Kidney (tissue), 13 donors: ENCODE measurements at regions not wholly inside any gene's neighbourhood (a gene's known extent, or its start where the extent isn't known, plus 50 kb on each side); places are given as distances from the start of the nearest gene placed in this dataset.

Source experiments
- DNase-seq, 5 donors: peaks; one replicate each; pipeline ENCODE4 v3.0.0-alpha.2; 2013 to 2020
- FAIRE-seq: peaks from 2 replicates; lab custom pipeline; 2012; peaks lifted over from hg19 to GRCh38; lab: Jason Lieb, UNC
- H3K27ac ChIP-seq, 2 donors: one replicate each; pipeline ENCODE4 v1.7.0; 2013; ENCODE audit warnings: low read depth in 2 of 2, low read length in 2 of 2, inconsistent platforms in 1 of 2
- H3K27me3 ChIP-seq: one replicate; pipeline ENCODE4 v1.7.1; 2013; ENCODE audit warnings: low read length, inconsistent platforms; ENCODE audit not compliant: control insufficient read depth, insufficient read depth
- H3K36me3 ChIP-seq, 3 donors: one replicate each; pipeline versions ENCODE4 v1.7.0 to v1.7.1; 2013; ENCODE audit warnings: low read length in 3 of 3, control low read depth in 1 of 3, inconsistent platforms in 1 of 3; ENCODE audit not compliant: insufficient read depth in 3 of 3, control insufficient read depth in 2 of 3
- H3K4me1 ChIP-seq, 3 donors: one replicate each; pipeline versions ENCODE4 v1.7.0 to v1.7.1; 2013; ENCODE audit warnings: low read length in 3 of 3, inconsistent platforms in 1 of 3, low read depth in 1 of 3; ENCODE audit not compliant: control insufficient read depth in 2 of 3, insufficient read depth in 2 of 3
- H3K4me3 ChIP-seq, 3 donors: one replicate each; pipeline versions ENCODE4 v1.7.0 to v1.8.1; 2013; ENCODE audit warnings: low read length in 3 of 3, control low read depth in 1 of 3, inconsistent platforms in 1 of 3
- H3K9ac ChIP-seq, 3 donors: one replicate each; pipeline versions ENCODE4 v1.7.0 to v1.7.1; 2013; ENCODE audit warnings: low read length in 3 of 3, control low read depth in 1 of 3, inconsistent platforms in 1 of 3
- H3K9me3 ChIP-seq, 3 donors: one replicate each; pipeline versions ENCODE4 v1.7.0 to v1.7.1; 2013; ENCODE audit warnings: low read length in 3 of 3, control low read depth in 1 of 3, inconsistent platforms in 1 of 3; ENCODE audit not compliant: control insufficient read depth in 2 of 3, insufficient read depth in 1 of 3
- intact Hi-C: fragments of 100-400 bp; cut with DNase I; formaldehyde crosslinking; loops from one replicate; pipeline ENCODE4 v1.11.1; 2022
- TF ChIP-seq, protein P1 (sequence below): IDR thresholded peaks from 3 replicates; pipeline ENCODE4 v1.5.1; 2012; ENCODE audit warnings: mild to moderate bottlenecking, moderate library complexity, borderline replicate concordance; ENCODE audit not compliant: insufficient read depth; ENCODE audit errors: extremely low read depth
- donor health status: control.
- donor health status: control.
- donor health status: control.
- donor health status: control.
- donor health status: control.
- donor health status: DM: yes; HTN: yes; CAD: no.
- donor health status: Normal renal cell carcinoma (clear cell type).

DNA sequence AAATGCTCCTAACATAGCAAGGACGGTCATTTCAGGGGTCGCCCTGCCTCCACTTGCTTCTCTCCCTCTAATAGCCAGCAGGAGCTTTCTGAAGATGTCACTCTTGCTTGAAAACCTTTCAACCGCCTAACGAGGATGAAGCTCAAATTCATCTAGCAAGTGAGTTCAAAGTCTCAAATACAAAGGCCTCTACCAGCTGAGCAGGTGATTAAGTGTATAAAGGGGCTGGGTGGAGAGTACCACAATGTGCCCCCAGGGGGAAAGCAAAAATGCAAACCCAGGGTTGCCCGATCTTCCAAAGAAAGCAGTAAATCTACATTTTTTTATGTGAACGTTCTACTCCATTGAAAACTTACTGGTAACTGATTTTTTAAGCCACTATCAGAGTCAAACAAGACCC is 50.4 kb upstream of the GRIP2 start:
- Histone ChIP-seq H3K4me3 (no peak overlapping the region), H3K9ac (no peak overlapping the region), H3K4me1 (no peaks in the 10 kb centered on the region), H3K9me3 (no peaks in the 10 kb centered on the region), H3K27ac (no peak overlapping the region), H3K27me3 (no peaks in the 10 kb centered on the region), H3K36me3 (no peaks in the 10 kb centered on the region)
- intact Hi-C loops: no loop called here
- DNase-seq (no peak), FAIRE-seq (no peak)
- TF ChIP-seq, protein P1, sequence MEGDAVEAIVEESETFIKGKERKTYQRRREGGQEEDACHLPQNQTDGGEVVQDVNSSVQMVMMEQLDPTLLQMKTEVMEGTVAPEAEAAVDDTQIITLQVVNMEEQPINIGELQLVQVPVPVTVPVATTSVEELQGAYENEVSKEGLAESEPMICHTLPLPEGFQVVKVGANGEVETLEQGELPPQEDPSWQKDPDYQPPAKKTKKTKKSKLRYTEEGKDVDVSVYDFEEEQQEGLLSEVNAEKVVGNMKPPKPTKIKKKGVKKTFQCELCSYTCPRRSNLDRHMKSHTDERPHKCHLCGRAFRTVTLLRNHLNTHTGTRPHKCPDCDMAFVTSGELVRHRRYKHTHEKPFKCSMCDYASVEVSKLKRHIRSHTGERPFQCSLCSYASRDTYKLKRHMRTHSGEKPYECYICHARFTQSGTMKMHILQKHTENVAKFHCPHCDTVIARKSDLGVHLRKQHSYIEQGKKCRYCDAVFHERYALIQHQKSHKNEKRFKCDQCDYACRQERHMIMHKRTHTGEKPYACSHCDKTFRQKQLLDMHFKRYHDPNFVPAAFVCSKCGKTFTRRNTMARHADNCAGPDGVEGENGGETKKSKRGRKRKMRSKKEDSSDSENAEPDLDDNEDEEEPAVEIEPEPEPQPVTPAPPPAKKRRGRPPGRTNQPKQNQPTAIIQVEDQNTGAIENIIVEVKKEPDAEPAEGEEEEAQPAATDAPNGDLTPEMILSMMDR: no peak

DNA sequence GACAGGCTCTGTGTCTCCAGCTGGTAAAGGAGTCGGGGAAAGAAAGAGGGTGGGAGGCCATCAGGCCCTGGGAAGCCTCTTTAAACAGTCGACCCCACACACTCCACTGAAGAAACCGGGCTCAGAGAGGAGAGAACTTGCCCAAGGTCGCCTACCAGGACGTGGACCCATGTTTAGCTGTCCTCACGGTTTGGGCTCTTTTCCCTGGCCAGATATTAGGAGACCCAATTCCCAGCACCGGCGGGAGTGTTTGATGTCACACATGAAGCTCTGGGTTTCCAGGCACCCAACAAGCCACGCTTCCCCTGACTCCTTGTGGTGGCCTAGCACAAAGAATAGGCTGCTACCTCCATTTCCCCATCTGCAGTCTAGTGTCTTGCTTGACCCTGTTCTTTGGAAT is 52.2 kb upstream of the GRIP2 start:
- no peaks in the 10 kb centered on the region for H3K9me3 ChIP-seq
- no peaks in the 10 kb centered on the region for H3K4me1 ChIP-seq
- FAIRE-seq: no peak
- no peak overlapping the region for H3K27ac ChIP-seq
- TF ChIP-seq, protein P1: no peak
- no peak for DNase-seq
- no peak overlapping the region for H3K9ac ChIP-seq
- intact Hi-C loops: no loop called here
- no peak overlapping the region for H3K4me3 ChIP-seq
- no peaks in the 10 kb centered on the region for H3K27me3 ChIP-seq
- H3K36me3 ChIP-seq: no peaks in the 10 kb centered on the region

DNA sequence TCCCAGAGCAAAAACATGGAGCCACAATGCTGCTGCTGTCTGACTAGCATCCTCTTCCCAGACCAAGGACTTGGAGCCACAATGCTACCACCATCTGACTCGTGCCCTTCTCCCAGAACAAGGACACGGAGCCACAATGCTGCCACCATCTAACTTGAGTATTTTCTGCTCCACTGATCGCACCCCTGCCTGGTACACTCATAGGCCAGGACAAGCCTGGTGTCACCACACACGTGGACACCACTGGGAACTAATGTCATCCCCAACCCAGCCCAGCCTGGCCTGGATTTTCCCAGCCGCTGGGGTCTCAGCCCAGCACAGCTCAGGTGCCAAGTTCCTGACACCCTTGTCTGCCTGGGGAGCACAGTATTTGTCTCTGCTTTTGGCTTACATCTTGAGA is 52.7 kb upstream of the GRIP2 start:
- H3K4me1 ChIP-seq: no peaks in the 10 kb centered on the region
- intact Hi-C loops: no loop called here
- H3K9ac ChIP-seq: no peak overlapping the region
- no peaks in the 10 kb centered on the region for H3K9me3 ChIP-seq
- no peak for DNase-seq
- H3K4me3 ChIP-seq: no peak overlapping the region
- H3K27me3 ChIP-seq: no peaks in the 10 kb centered on the region
- no peak for FAIRE-seq
- H3K27ac ChIP-seq: no peak overlapping the region
- TF ChIP-seq, protein P1: no peak
- no peaks in the 10 kb centered on the region for H3K36me3 ChIP-seq

DNA sequence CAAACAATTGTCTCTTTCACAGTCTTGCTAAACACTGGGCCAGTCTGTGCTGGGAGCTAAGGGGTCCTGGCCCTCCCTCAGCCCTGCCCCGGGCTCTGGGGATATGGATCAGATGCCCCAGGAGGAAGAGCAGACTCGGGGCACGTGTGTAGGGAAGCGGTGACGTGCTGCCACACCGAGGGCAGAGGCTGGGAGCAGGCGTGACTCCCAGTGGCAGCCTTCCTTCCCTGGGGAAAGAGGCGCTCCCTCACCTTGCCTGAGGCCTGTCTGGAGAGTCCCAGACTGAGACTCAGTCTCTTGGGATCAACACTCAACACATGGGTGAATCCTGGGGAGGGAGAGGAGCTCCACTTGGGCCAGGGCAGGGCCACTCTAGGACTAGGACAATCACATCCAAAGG is 54.1 kb upstream of the GRIP2 start:
- intact Hi-C loops: no loop called here
- no peak for DNase-seq
- no peak overlapping the region for H3K4me3 ChIP-seq

More for the DNA sequence above, 54.1 kb upstream of the GRIP2 start:
- H3K27me3 ChIP-seq: no peaks in the 10 kb centered on the region
- TF ChIP-seq, protein P1: no peak
- FAIRE-seq: no peak
- no peak overlapping the region for H3K9ac ChIP-seq
- H3K36me3 ChIP-seq: no peaks in the 10 kb centered on the region
- H3K9me3 ChIP-seq: peaks cover 0 to 2% (median 0%) of the 10 kb centered on the region in 3 donors
- H3K27ac ChIP-seq: no peak overlapping the region
- no peaks in the 10 kb centered on the region for H3K4me1 ChIP-seq
